ENCODE measurements at regions not wholly inside any gene's neighbourhood (a gene's known extent, or its start where the extent isn't known, plus 50 kb on each side); places are given as distances from the start of the nearest gene placed in this dataset.

DNA sequence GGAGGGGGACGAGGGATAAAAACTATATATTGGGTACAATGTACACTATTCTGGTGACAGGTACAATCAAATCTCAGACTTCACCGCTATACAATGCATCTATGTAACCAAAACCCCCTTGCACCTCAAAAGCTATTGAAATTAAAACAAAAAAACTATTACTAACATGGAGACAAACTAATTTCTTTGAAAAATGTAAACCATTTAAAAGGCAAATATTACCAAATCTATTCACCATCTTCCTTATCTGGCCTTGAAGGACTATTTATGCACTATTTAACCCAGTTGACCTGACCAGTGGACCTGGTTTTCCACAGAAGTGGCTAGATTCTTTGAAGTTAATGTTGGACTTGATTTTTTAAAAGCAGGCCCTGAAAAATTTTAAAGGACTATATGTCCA, 212.3 kb upstream of the RPS6KA3 start:
- TF ChIP-seq ZBTB26 (tag by site-specific recombination; optimal IDR thresholded peaks at IDR 0.05), result no peak
- no peak for TF ChIP-seq ZNF121 (tag by site-specific recombination; IDR thresholded peaks at IDR 0.05)
